WI38 (cell line): ENCODE measurements at regions not wholly inside any gene's neighbourhood (a gene's known extent, or its start where the extent isn't known, plus 50 kb on each side); places are given as distances from the start of the nearest gene placed in this dataset.
"Not testable (repeated sequence)": the region's sequence is repeated elsewhere in the genome, so short reads cannot be mapped to it uniquely, and the experiment has no call there.

Experiments used
- H3K4me3 ChIP-seq: 2 replicates; pipeline ENCODE4 v1.5.1; 2011; ENCODE audit warnings: low read depth, mild to moderate bottlenecking, control low read depth, low read length
- CTCF ChIP-seq: IDR thresholded peaks from 2 replicates; pipeline ENCODE4 v1.5.1; 2012; ENCODE audit warnings: low read depth, mild to moderate bottlenecking, control low read depth, low read length

GRCh38 chr5:91306497-91306896 lies 76.6 kb downstream of the ARRDC3 start:
- TF ChIP-seq CTCF: no peak

GRCh38 chr5:91305640-91306039 lies 77.5 kb downstream of the ARRDC3 start:
- H3K4me3 ChIP-seq: no peak overlapping the region
- no peak for TF ChIP-seq CTCF

More at GRCh38 chr5:91306497-91306896, 76.6 kb downstream of the ARRDC3 start:
- H3K4me3 ChIP-seq: no peak overlapping the region

- H3K4me3 ChIP-seq: not testable (repeated sequence)
Measured at GRCh38 chr5:91304015-91304414, 79.1 kb downstream of the ARRDC3 start.

- no peak for TF ChIP-seq CTCF
- H3K4me3 ChIP-seq: no peak overlapping the region
Measured at GRCh38 chr5:91302958-91303357, 80.2 kb downstream of the ARRDC3 start.

GRCh38 chr5:91302305-91302704 lies 80.8 kb downstream of the ARRDC3 start:
- TF ChIP-seq CTCF: no peak
- no peak overlapping the region for H3K4me3 ChIP-seq

- no peak overlapping the region for H3K4me3 ChIP-seq
- no peak for TF ChIP-seq CTCF
Measured at GRCh38 chr5:91301106-91301846, 81.8 kb downstream of the ARRDC3 start.

- TF ChIP-seq CTCF: no peak
- H3K4me3 ChIP-seq: no peak overlapping the region
Measured at GRCh38 chr5:91297994-91298393, 85.1 kb downstream of the ARRDC3 start.

- H3K4me3 ChIP-seq: no peak overlapping the region
- no peak for TF ChIP-seq CTCF
Measured at GRCh38 chr5:91296674-91297143, 86.4 kb downstream of the ARRDC3 start.

- not testable (repeated sequence) for H3K4me3 ChIP-seq
Measured at GRCh38 chr5:91296102-91296501, 87.0 kb downstream of the ARRDC3 start.
